ENCODE measurements at regions not wholly inside any gene's neighbourhood (a gene's known extent, or its start where the extent isn't known, plus 50 kb on each side); places are given as distances from the start of the nearest gene placed in this dataset.

GRCh38 chr7:106182904-106183303 lies 70.8 kb upstream of the SYPL1 start:
- TF ChIP-seq CTCF (IDR thresholded peaks at IDR 0.05; ENCODE audit: low read depth, low read length) (no peak), POLR2A (IDR thresholded peaks at IDR 0.05; ENCODE audit: extremely low read depth, insufficient read length) (no peak), MYC (IDR thresholded peaks at IDR 0.05; ENCODE audit: low read depth, low read length) (no peak), MAX (IDR thresholded peaks at IDR 0.05; ENCODE audit: low read depth, low read length) (no peak)
